Mammary epithelial cell (primary cell): ENCODE measurements at regions not wholly inside any gene's neighbourhood (a gene's known extent, or its start where the extent isn't known, plus 50 kb on each side); places are given as distances from the start of the nearest gene placed in this dataset.

ENCODE experiments used
- CTCF ChIP-seq, 2 donors: IDR thresholded peaks in 1 of 2; conservative IDR thresholded peaks in 1 of 2; 2 replicates each; pipeline ENCODE4 v1.5.1; 2011 to 2012; ENCODE audit warnings: inconsistent platforms in 2 of 2, low read length in 2 of 2, mild to moderate bottlenecking in 2 of 2, control low read depth in 1 of 2, low read depth in 1 of 2; ENCODE audit not compliant: insufficient read depth in 1 of 2; ENCODE audit errors: extremely low read depth in 1 of 2
- EZH2 ChIP-seq: IDR thresholded peaks from 2 replicates; pipeline ENCODE4 v1.6.1; 2012; ENCODE audit warnings: low read length, inconsistent platforms, borderline replicate concordance

DNA sequence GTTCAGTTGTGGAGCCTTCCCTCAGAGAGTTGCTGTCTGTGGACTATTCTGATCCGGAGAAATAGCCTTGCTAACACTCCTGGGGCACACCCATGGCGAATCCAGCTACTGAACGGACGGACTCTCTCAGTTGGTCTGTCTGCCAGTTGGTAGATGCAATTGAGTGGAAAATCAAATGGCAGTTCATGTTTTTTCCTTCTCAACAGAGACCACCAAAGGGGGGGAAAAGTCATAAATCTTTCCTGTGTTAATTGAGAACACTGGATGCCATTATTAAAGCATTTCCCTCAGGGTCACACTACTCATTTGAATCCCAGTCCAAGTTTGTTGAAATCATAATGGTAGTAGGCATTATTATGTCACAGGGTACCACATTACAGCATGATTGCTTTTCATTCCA is 354.3 kb upstream of the FAR2 start:
- TF ChIP-seq CTCF (conservative IDR thresholded peaks at IDR 0.05 in 1 of 2, IDR thresholded peaks at IDR 0.05 in 1 of 2; ENCODE audit: extremely low read depth in 1 of 2, insufficient read depth in 1 of 2, low read depth in 1 of 2, low read length in 2 of 2) (no peak), EZH2 (no peak)
